Islet precursor cell (in vitro differentiated cells): ENCODE measurements at regions not wholly inside any gene's neighbourhood (a gene's known extent, or its start where the extent isn't known, plus 50 kb on each side); places are given as distances from the start of the nearest gene placed in this dataset.

Source experiments
- DNase-seq: peaks from one replicate; pipeline ENCODE4 v3.0.0-alpha.2; 2018

- DNase-seq: no peak
Observed at GRCh38 chr2:47315475-47315874, 53.6 kb upstream of the EPCAM start.

DNA sequence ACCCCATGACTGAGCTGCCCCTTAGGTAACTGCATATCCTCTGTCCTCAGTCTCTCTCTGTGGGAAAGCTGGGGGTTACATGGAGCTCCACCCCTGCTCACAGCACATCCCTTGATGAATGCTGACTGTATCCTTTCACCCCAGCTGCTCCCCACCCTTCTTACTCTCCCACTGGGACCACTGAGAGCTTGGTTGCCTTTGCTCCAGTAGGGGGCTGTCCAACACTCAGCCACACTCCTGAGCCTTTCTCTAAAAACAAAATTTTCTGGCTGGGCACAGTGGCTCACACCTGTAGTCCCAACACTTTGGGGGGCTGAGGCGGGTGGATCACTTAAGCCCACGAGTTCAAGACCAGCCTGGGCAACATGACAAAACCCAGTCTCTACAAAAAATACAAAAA lies 55.4 kb upstream of the EPCAM start:
- DNase-seq: no peak

- DNase-seq: peak; percentile 85
Observed at GRCh38 chr2:47313141-47313691, 55.9 kb upstream of the EPCAM start.

DNA sequence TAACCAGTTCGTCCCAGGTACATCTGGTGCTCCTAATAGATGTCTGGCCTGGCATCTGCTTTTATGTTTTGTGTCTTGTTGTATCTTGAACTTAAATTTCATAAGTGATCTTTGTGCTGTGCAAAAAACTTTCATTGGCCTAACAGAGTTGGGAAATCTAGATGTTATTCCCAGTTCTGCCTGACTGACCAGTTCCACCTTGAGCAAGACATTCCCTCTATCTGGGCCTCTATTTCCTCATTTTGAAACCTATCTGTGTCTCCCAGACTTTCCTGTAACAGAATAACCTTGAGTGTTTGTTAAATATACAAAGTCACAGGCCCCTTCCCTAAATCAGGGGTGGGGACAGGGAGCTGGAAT lies 56.6 kb upstream of the EPCAM start:
- no peak for DNase-seq

- DNase-seq: no peak
Observed at GRCh38 chr2:47311764-47312490, 57.2 kb upstream of the EPCAM start.

DNA sequence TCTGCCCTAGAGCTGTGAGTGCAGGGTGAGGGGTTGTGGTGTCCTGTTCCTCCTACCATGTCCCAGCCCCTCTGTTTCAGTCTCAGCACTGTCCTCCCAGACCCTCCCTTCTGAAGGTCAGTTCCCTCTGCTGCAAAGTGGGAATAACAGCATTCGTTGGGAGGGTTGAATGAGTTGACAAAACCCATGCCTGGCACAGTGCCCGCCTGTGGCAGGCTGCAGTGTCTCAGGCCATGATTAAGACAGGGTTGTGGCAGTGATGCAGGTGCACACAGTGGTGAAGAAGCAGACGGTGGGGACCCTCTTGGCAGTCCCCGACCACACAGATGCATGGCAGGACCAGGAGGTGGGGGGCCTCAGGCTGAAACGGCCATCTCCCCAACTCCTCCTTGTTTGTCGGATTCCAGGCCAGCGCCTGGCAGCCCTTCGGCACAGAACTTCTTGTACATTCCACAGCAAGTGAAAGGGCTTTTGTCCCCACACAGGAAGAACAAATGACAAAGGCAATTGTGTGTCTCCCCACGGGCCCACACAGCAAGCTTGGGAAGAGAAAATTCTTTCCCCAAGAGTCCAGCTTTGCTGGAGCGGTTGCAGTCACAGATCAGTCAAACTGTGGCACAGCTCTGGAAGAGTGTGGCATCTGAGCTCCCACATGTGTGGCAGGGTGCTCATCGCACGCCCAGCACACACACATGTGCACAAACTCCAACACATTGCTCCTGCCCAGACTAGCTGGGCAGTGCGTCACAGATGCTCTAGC lies 58.1 kb upstream of the EPCAM start:
- peak; percentile 73 for DNase-seq

- peak; percentile 67 for DNase-seq
Observed at GRCh38 chr2:47309952-47310800, 58.9 kb upstream of the EPCAM start.

DNA sequence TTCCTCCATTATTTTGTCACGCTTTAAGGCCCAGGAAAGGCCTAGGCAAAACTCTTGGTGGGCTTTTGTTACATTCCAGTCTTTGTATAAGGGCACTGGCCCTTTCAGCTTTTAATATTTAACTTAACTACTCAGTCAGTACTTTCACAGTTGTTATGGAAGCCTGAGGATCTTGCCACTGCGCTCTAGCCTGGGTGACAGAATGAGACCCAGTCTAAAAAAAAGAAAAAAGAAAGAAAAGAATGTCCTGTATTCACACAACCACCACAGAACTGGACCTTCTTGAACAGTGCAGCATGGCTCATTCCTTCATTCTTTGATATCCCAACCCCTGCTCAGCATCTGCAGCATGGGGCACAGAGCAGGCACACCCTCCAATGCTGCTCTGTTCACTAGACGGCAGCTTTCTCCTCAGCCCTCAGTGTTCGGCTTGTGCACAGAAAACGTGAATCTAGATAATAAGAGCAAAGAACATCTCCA lies 59.6 kb upstream of the EPCAM start:
- no peak for DNase-seq

DNA sequence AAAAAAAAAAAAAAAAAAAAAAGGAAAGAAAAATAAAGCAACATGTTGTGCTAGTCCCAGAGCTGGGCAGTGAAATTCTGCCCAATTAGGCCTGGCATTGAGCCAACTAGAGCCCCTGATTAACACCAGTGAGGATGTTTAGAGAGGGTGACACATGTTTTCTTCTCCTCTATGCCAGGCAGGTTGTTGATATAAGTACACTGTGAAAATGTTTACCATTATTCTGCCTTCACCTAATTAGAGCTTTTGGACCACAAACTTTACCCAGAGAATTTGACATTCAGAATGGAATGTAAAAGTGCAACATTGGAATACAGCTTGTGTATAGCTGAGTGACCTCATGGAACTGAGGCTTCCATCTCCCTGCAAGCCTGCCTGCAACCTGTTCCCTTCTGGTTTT lies 62.0 kb upstream of the EPCAM start:
- no peak for DNase-seq

GRCh38 chr2:47304654-47305053 lies 64.5 kb upstream of the EPCAM start:
- DNase-seq: no peak

DNA sequence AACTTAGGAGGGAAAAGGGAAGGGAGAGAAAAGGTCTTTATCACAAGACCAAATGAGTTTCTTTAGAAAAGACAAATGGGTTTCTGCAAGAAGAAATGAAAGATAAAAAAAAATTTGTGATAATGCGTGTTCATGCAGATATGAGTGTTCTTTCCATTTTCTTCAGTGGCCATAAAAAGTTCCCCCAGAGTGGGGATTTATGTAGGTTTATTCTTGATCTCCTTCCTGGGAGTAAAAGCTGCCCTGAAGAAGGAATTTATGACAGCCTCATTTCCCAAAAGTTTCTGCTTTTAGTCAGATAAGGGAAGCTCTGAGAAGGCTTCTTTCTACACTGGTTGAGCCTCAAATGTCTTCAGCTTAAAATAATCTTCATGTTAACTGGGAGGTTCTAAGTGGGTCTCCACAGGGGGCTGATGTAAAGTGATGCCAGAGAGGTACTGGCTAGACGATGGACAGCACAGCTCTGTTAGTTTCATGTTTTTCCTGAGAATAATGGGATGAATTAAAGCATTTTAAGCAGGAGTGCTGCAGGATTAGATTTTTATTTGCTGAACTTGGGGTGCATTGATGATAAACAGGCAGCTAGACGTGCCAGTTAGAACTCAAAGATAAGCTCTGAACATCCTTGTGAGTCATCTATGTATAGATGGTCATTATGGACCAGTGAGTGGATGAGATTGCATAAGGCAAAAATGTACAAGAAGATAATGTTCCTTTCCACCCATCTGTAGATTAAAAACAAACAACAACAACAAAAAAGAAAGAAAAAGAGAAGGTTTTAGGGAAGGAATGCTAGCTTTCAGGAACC lies 65.6 kb upstream of the EPCAM start:
- DNase-seq: no peak

- no peak for DNase-seq
Observed at GRCh38 chr2:47302308-47302707, 66.8 kb upstream of the EPCAM start.

DNA sequence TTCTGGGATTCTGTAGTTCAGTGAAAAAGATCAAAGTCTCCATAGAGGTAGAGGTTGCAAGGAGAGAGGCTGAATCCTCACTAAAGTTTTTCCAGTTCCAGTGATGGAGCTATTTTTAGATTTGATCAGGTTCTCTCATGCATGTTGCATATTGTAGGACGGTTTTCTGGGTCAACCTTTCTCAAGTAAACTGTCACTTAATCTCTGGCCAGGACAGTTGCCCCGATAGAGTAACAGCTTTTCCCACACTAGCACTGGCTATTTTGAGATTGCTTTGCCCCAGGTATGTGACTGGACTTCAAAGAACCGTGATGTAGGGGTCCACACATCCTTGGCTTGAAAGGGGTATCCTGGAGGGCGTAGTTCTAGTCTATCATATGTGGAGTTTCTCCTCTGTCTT lies 67.4 kb upstream of the EPCAM start:
- no peak for DNase-seq

DNA sequence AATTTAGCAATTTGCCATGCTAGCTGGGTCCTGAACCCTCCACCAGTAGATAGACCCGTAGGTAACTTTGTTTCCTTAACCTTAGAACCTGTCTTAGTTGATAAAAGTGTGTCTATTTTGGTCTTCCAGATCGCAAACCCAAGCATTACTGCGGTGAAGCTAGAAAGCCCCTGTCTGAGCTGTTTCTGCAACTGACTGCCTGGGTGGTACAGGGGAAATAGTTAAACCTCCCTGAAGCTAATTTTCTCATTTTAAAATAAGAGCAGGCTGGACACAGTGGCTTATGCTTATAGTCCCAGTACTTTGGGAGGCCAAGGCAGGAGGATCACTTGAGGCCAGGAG lies 67.9 kb upstream of the EPCAM start:
- no peak for DNase-seq

DNA sequence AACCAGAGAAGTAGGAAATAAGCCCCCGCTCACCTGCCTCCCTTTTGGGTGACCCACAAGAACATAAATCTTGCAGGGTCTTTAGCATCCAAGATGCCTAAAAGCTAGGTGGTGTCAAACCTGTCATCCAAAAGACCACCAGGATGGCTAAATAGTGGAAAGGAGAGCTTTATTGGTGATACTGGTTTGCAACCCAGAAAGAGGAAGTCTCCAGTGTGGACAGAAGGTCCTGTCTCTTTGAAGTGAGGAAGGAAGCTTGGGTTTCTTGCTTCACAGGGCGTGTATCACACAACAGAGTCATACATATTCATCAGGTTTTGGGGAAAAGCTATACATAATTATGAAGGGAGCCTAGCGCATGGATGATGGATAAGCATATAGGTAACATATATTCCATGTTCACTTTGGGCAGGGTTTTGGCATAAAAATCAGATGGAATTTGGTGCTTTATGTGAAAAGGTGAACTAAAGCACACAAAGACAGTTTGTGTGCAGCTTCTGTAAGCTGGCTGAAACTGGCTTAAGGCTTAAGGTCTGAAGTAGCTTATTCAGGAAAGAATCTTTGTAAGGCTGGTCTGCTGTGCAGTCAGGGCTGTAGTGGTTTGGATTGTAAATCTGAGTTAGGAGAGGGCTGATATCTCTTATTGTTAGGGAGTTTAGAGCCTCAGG lies 68.4 kb upstream of the EPCAM start:
- no peak for DNase-seq

GRCh38 chr2:47300081-47300480 lies 69.0 kb upstream of the EPCAM start:
- DNase-seq: no peak

DNA sequence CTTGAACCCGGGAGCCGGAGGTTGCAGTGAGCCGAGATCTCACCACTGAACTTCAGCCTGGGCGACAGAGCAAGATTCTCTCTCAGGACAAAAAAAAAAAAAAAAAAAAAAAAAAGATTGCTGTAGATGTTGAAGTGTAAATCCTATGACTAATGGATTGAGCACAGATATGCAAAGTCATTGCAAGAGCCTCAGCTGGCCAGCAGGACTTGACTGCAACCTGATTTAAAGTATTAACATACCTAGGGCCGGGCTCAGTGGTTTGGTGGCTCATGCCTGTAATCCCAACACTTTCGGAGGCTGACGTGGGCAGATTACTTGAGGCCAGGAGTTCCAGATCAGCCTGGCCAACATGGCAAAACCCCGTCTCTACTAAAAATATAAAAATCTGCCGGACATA lies 69.6 kb upstream of the EPCAM start:
- DNase-seq: peak; percentile 73

DNA sequence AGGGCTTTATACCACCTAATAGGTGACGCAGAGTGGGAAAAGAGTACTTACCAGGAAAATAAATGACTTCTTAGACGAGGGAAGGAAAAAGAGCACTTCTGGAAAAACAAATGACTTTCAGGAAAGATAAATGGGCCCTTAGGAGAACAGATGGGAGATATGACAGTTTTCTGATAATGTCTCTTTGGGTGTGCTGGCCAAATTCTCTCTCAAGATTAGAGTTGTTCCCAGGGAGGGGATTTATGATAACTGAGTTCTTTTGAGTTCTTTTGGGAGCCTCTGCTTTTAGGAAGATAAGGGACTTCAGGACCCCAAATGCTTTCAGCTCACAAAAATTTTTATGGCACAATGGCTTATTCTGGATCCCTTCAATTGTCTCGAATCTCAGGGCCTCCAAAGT lies 70.3 kb upstream of the EPCAM start:
- no peak for DNase-seq

GRCh38 chr2:47297767-47298425 lies 71.2 kb upstream of the EPCAM start:
- no peak for DNase-seq

- no peak for DNase-seq
Observed at GRCh38 chr2:47295981-47296635, 73.0 kb upstream of the EPCAM start.
